ENCODE measurements at regions not wholly inside any gene's neighbourhood (a gene's known extent, or its start where the extent isn't known, plus 50 kb on each side); places are given as distances from the start of the nearest gene placed in this dataset.

DNA sequence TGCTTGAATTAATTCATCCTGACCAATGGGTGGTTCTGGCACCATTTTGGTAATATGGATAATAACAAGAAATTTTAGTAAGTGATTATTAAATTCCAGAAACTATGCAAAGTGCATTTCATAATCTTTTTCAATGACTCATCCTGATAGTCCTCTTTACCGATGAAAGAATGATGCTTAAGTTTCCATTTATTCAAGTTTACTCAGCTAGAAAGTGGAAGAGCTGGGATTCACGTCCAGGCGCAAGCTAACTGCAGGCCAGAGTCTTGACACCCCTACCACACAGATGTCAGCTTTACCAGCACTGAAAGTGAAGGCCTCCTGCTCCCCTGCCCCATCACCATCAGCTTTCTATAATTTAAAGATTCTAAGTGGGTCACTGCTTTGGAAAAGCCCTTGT, 493.5 kb upstream of the WWC1 start:
- H3K9me3 ChIP-seq, result no peaks in the 10 kb centered on the region
- WGBS, 2 donors, result 72 to 80% methylated on average over 3 of the region's 3 CpGs
- H3K36me3 ChIP-seq (replicated peaks in 1 of 2; ENCODE audit: insufficient read depth in 1 of 2, low read depth in 2 of 2), result no peaks in the 10 kb centered on the region
- no peak overlapping the region for H3K27ac ChIP-seq
- no peak for DNase-seq
- no peak for ATAC-seq
- TF ChIP-seq, protein P1, sequence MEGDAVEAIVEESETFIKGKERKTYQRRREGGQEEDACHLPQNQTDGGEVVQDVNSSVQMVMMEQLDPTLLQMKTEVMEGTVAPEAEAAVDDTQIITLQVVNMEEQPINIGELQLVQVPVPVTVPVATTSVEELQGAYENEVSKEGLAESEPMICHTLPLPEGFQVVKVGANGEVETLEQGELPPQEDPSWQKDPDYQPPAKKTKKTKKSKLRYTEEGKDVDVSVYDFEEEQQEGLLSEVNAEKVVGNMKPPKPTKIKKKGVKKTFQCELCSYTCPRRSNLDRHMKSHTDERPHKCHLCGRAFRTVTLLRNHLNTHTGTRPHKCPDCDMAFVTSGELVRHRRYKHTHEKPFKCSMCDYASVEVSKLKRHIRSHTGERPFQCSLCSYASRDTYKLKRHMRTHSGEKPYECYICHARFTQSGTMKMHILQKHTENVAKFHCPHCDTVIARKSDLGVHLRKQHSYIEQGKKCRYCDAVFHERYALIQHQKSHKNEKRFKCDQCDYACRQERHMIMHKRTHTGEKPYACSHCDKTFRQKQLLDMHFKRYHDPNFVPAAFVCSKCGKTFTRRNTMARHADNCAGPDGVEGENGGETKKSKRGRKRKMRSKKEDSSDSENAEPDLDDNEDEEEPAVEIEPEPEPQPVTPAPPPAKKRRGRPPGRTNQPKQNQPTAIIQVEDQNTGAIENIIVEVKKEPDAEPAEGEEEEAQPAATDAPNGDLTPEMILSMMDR (IDR thresholded peaks at IDR 0.05), result no peak
- no peak for TF ChIP-seq POLR2A (IDR thresholded peaks at IDR 0.05)
- H3K27me3 ChIP-seq, result no peaks in the 10 kb centered on the region
- intact Hi-C loops (cut with DNase I), result no loop called here
- H3K4me1 ChIP-seq, result peaks cover 14% of the 10 kb centered on the region
- H3K4me3 ChIP-seq, result no peak overlapping the region

DNA sequence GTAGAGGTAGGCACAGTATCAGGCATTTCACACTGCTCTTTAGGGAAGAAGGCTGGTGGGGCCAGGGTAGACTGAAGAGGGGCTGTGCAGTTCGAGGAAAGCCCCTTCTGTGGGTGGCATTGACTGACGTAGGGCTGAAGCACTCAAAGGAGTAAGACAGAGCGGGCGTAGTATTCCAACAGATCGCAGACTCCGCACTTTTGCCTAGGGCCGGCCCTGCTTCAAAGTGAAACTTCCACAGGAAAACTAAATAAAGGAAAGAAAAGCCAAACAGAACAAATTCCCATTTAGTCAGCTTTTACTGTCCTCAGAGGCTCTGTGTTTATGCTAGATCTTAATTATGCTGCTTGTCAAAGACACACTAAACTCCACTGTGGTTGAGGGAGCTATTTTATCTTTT, 493.0 kb upstream of the WWC1 start:
- no peak overlapping the region for H3K4me3 ChIP-seq
- H3K27me3 ChIP-seq, result no peaks in the 10 kb centered on the region
- H3K36me3 ChIP-seq (replicated peaks in 1 of 2; ENCODE audit: insufficient read depth in 1 of 2, low read depth in 2 of 2), result no peaks in the 10 kb centered on the region
- TF ChIP-seq, protein P1 (IDR thresholded peaks at IDR 0.05), result no peak
- no peak for TF ChIP-seq POLR2A (IDR thresholded peaks at IDR 0.05)
- intact Hi-C loops (cut with DNase I), result no loop called here
- H3K9me3 ChIP-seq, result no peaks in the 10 kb centered on the region
- DNase-seq (no peak), ATAC-seq (no peak)
- H3K27ac ChIP-seq, result no peak overlapping the region
- WGBS, 2 donors, result 75 to 84% methylated on average over 7 of the region's 7 CpGs
- H3K4me1 ChIP-seq, result peaks cover 13% of the 10 kb centered on the region

DNA sequence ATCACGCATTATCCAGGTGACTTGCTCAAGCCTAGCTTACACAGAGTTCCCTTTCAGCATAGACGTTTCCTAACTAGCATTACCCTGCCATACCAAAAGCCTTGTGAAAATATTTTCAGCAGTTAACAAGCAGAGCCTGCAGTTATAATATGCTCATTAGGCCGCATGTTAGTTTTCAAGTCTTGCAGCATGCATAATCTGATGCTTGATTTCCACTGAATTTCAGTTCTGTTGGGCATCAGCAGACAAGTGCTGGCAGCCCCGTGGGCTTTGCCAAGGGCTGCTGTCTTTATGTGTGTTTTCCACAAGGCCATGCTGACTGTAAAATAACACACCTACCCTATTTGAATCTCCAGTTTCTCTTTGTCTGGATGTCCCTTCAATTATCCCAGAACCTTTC, 491.0 kb upstream of the WWC1 start:
- Histone ChIP-seq H3K9me3 (no peaks in the 10 kb centered on the region), H3K27ac (no peak overlapping the region), H3K27me3 (no peaks in the 10 kb centered on the region), H3K36me3 (replicated peaks in 1 of 2; ENCODE audit: insufficient read depth in 1 of 2, low read depth in 2 of 2) (no peaks in the 10 kb centered on the region), H3K4me3 (no peak overlapping the region), H3K4me1 (no peaks in the 10 kb centered on the region)
- ATAC-seq (no peak), DNase-seq (no peak)
- TF ChIP-seq, protein P1 (IDR thresholded peaks at IDR 0.05), result no peak
- TF ChIP-seq POLR2A (IDR thresholded peaks at IDR 0.05), result no peak
- 73 to 78% methylated on average over 4 of the region's 4 CpGs for WGBS, 2 donors
- intact Hi-C loops (cut with DNase I), result no loop called here

DNA sequence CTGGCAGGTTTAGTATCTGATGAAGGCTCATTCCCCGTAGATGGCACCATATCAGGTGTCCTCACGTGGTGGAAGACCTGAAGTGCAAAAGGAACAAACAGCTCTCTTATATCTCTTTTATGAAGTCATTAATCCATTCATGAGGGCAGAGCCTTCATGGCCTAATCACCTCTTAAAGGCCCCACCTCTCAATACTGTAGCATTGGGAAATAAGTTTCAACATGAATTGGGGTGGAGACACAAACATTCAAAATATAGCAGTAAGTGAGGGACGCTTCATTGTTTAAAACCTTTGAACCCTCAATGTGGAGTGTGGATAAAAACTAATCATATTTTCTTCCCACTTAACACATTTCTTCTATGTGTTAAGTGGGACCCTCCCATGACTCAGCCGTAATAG, 489.4 kb upstream of the WWC1 start:
- no peak for DNase-seq
- H3K9me3 ChIP-seq, result no peaks in the 10 kb centered on the region
- ATAC-seq, result no peak
- H3K27ac ChIP-seq, result no peak overlapping the region
- intact Hi-C loops (cut with DNase I), result no loop called here
- H3K4me3 ChIP-seq, result no peak overlapping the region
- H3K36me3 ChIP-seq (replicated peaks in 1 of 2; ENCODE audit: insufficient read depth in 1 of 2, low read depth in 2 of 2), result no peaks in the 10 kb centered on the region
- no peaks in the 10 kb centered on the region for H3K4me1 ChIP-seq
- TF ChIP-seq, protein P1 (IDR thresholded peaks at IDR 0.05), result no peak
- WGBS, 2 donors, result 83 to 88% methylated on average over 4 of the region's 4 CpGs
- H3K27me3 ChIP-seq, result no peaks in the 10 kb centered on the region

DNA sequence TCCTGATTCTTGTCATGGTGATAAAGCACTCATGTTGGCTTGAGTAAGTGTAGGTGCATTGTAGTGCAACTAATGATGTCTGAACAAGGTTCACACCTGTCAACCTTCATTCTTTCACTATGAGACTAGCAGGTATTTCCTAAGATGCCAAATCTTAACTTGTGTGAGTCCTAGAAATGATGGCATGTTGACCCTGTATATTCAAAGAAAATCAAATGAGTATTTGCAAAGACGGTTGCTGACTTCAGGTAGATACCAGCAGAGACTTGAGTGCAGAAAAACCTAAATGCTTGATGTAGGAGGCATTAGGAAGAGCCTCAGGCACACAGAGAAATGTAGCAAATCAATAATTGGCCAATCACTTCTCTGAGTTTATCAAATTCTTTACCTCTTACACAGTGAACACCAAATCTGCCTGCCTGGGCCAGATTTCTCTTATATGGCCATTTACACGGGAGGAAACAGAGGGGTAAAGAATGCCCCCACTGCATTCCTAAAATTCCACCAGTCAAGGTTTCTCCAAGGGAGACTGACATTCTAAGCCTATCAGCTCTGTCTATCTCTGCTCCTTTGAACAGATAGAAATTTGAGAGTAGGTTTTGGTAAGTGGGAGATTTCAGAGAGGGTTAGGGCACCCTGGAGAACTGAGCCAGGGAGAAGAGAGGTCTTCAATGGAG, 488.6 kb upstream of the WWC1 start:
- Histone ChIP-seq H3K4me3 (no peak overlapping the region), H3K27me3 (no peaks in the 10 kb centered on the region), H3K9me3 (no peaks in the 10 kb centered on the region), H3K27ac (no peak overlapping the region), H3K4me1 (no peaks in the 10 kb centered on the region), H3K36me3 (replicated peaks in 1 of 2; ENCODE audit: insufficient read depth in 1 of 2, low read depth in 2 of 2) (no peaks in the 10 kb centered on the region)
- ATAC-seq, result peak; percentile 72
- no peak for DNase-seq
- 22 to 37% methylated on average over 2 of the region's 2 CpGs for WGBS, 2 donors
- intact Hi-C loops (cut with DNase I), result no loop called here
- TF ChIP-seq POLR2A (IDR thresholded peaks at IDR 0.05), result no peak
- TF ChIP-seq, protein P1 (IDR thresholded peaks at IDR 0.05), result no peak
